ENCODE measurements at regions not wholly inside any gene's neighbourhood (a gene's known extent, or its start where the extent isn't known, plus 50 kb on each side); places are given as distances from the start of the nearest gene placed in this dataset.

- TF ChIP-seq EZH2 (IDR thresholded peaks at IDR 0.05; ENCODE audit: low read depth): no peak
- TF ChIP-seq CTCF (conservative IDR thresholded peaks at IDR 0.05): no peak
Measured at GRCh38 chr2:12313445-12314126, 403.1 kb upstream of the TRIB2 start.
